ENCODE measurements at regions not wholly inside any gene's neighbourhood (a gene's known extent, or its start where the extent isn't known, plus 50 kb on each side); places are given as distances from the start of the nearest gene placed in this dataset.

DNA sequence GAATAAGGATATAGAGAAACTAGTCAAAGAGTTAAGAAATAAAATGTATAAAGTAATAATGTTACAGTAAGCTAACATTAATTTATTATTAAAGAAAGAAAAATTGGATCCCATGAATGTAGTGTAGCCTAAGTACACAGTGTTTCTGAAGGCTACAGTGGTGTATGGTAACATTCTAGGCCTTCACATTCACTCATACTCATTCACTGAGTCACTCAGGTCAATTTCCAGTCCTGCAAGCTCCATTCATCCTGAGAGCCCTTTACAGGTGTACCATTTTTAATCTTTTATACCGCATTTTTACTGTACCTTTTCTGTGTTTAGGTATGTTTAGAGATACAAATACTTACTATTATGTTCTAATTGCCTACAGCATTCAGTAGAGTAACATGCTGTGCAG lies 120.6 kb upstream of the AGA start:
- no peak for DNase-seq
- H3K36me3 Mint-ChIP-seq: no peaks in the 10 kb centered on the region
- no CpG with 5 or more reads among the region's 1 CpG for WGBS (ENCODE audit: insufficient coverage)
- no peaks in the 10 kb centered on the region for H3K4me1 Mint-ChIP-seq
- Histone ChIP-seq H3K9me3 (no peaks in the 10 kb centered on the region), H3K27ac (ENCODE audit: low read length) (no peak overlapping the region), H3K27me3 (replicated peaks in 1 of 2; ENCODE audit: control insufficient read depth in 2 of 2, extremely low read depth in 1 of 2, insufficient read depth in 2 of 2, low read length in 1 of 2) (no peaks in the 10 kb centered on the region), H3K4me3 (ENCODE audit: control insufficient read depth in 1 of 2, extremely low read depth in 1 of 2, low read length in 1 of 2) (no peak overlapping the region), H3K4me1 (ENCODE audit: control insufficient read depth in 1 of 2, extremely low read depth in 1 of 2, insufficient read depth in 2 of 2, low read length in 2 of 2) (no peaks in the 10 kb centered on the region), H3K36me3 (ENCODE audit: control insufficient read depth in 2 of 2, extremely low read depth in 1 of 2, insufficient read depth in 1 of 2, low read length in 1 of 2) (no peaks in the 10 kb centered on the region)
- H3K9me3 Mint-ChIP-seq: peaks cover 0 to 2% (median 0%) of the 10 kb centered on the region in 3 donors
- ATAC-seq (replicated peaks in 1 of 4): no peak
- CTCF ChIA-PET: no interaction called here
- H3K27ac Mint-ChIP-seq: no peak overlapping the region
- no peaks in the 10 kb centered on the region for H3K27me3 Mint-ChIP-seq
- no peak overlapping the region for H3K4me3 Mint-ChIP-seq
- POLR2A ChIA-PET: no interaction called here

DNA sequence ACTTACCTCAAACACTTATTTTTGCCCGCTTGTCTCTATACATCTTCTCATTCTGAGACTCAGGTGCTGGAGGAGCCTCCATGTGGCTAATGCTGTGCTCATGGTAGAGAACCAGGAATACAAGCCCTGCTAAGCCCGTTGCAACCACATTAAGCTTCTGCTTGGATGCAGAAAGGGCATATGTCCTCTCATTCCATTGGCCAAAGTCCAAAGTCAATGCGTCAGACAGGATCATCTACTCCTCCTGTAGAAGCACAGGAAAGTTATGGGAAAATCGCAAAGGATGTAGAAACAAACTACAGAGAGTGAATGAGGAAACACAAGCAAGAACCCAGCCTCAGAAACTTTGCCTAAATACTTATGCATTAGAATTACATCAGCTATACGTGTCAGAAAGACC lies 124.5 kb upstream of the AGA start:
- Mint-ChIP-seq H3K4me3 (no peak overlapping the region), H3K27ac (no peak overlapping the region), H3K27me3 (no peaks in the 10 kb centered on the region), H3K36me3 (no peaks in the 10 kb centered on the region), H3K9me3 (peaks cover 0 to 2% (median 0%) of the 10 kb centered on the region in 3 donors), H3K4me1 (no peaks in the 10 kb centered on the region)
- ATAC-seq (replicated peaks in 1 of 4) (no peak), DNase-seq (no peak)
- 70% methylated on average over 2 of the region's 5 CpGs for WGBS (ENCODE audit: insufficient coverage)
- Histone ChIP-seq H3K36me3 (ENCODE audit: control insufficient read depth in 2 of 2, extremely low read depth in 1 of 2, insufficient read depth in 1 of 2, low read length in 1 of 2) (no peaks in the 10 kb centered on the region), H3K4me1 (ENCODE audit: control insufficient read depth in 1 of 2, extremely low read depth in 1 of 2, insufficient read depth in 2 of 2, low read length in 2 of 2) (no peaks in the 10 kb centered on the region), H3K9me3 (no peaks in the 10 kb centered on the region), H3K4me3 (ENCODE audit: control insufficient read depth in 1 of 2, extremely low read depth in 1 of 2, low read length in 1 of 2) (no peak overlapping the region), H3K27ac (ENCODE audit: low read length) (no peak overlapping the region), H3K27me3 (replicated peaks in 1 of 2; ENCODE audit: control insufficient read depth in 2 of 2, extremely low read depth in 1 of 2, insufficient read depth in 2 of 2, low read length in 1 of 2) (no peaks in the 10 kb centered on the region)
- CTCF ChIA-PET: no interaction called here
- POLR2A ChIA-PET: no interaction called here

DNA sequence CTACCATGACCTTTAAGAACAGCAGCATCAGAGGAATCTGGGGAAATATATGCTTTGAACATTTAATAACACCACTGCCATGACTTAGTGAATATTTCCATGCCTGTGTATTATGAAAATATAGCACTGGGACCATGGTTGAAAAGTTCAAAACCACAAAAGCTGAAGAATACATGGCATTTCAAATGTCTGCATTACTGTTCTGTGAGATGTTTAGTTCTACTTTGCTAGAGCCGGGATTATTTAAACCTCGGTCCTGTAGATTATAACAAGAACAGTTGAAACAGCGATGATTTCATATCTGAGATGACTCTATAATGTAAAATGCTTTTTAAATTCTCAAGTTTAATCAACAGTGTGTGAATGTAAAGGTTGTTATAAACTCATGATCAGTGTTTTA lies 126.7 kb upstream of the AGA start:
- no peak overlapping the region for H3K4me3 ChIP-seq (ENCODE audit: control insufficient read depth in 1 of 2, extremely low read depth in 1 of 2, low read length in 1 of 2)
- no peaks in the 10 kb centered on the region for H3K36me3 Mint-ChIP-seq

DNA sequence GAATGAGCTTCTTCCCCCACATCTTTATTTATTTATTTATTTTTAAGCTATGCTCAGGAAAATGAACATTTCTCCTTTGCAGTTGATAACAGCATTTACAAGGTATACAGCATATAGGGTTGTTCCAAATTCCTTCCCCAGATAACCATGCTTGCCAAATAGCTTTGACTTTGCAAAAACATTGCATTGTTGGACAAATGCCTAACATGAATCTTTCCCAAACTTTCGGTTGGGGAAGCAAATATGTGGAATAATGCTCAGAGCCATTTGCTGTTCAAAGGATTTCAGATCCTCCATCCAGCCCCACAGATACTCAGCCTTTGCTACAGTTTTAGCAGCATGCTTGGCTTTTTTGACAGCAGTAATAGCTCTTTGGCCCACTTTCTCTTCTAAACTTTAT lies 127.2 kb upstream of the AGA start:
- no peaks in the 10 kb centered on the region for H3K4me1 Mint-ChIP-seq
- Histone ChIP-seq H3K4me1 (ENCODE audit: control insufficient read depth in 1 of 2, extremely low read depth in 1 of 2, insufficient read depth in 2 of 2, low read length in 2 of 2) (no peaks in the 10 kb centered on the region), H3K36me3 (ENCODE audit: control insufficient read depth in 2 of 2, extremely low read depth in 1 of 2, insufficient read depth in 1 of 2, low read length in 1 of 2) (no peaks in the 10 kb centered on the region), H3K27me3 (replicated peaks in 1 of 2; ENCODE audit: control insufficient read depth in 2 of 2, extremely low read depth in 1 of 2, insufficient read depth in 2 of 2, low read length in 1 of 2) (no peaks in the 10 kb centered on the region), H3K4me3 (ENCODE audit: control insufficient read depth in 1 of 2, extremely low read depth in 1 of 2, low read length in 1 of 2) (no peak overlapping the region), H3K27ac (ENCODE audit: low read length) (no peak overlapping the region), H3K9me3 (no peaks in the 10 kb centered on the region)
- DNase-seq (no peak), ATAC-seq (replicated peaks in 1 of 4) (no peak)
- H3K9me3 Mint-ChIP-seq: peaks cover 0 to 2% (median 0%) of the 10 kb centered on the region in 3 donors
- POLR2A ChIA-PET: interaction anchor here in 1 of 2 donors (0.6 to 0.7 kb wide), 2 partner anchors 36 to 106 kb away, joined by 3 read pairs; no protein-coding TSS in a partner anchor
- no peak overlapping the region for H3K27ac Mint-ChIP-seq
- CTCF ChIA-PET: interaction anchor here (0.6 kb wide), 2 partner anchors 193 to 318 kb away, joined by 3 read pairs; no protein-coding TSS in a partner anchor
- no peaks in the 10 kb centered on the region for H3K36me3 Mint-ChIP-seq
- no peaks in the 10 kb centered on the region for H3K27me3 Mint-ChIP-seq
- WGBS (ENCODE audit: insufficient coverage): 80% methylated on average over 1 of the region's 1 CpG
- no peak overlapping the region for H3K4me3 Mint-ChIP-seq

More for the DNA sequence above, 126.7 kb upstream of the AGA start:
- Mint-ChIP-seq H3K4me3 (no peak overlapping the region), H3K27ac (no peak overlapping the region), H3K27me3 (no peaks in the 10 kb centered on the region), H3K4me1 (no peaks in the 10 kb centered on the region), H3K9me3 (peaks cover 0 to 2% (median 0%) of the 10 kb centered on the region in 3 donors)
- ChIA-PET POLR2A (interaction anchor here in 1 of 2 donors (0.6 to 0.7 kb wide), 2 partner anchors 35 to 105 kb away, joined by 3 read pairs; no protein-coding TSS in a partner anchor), CTCF (interaction anchor here in 1 of 2 donors (0.6 kb wide), 1 partner anchor 193 kb away, joined by 3 read pairs; no protein-coding TSS in a partner anchor)
- Histone ChIP-seq H3K4me1 (ENCODE audit: control insufficient read depth in 1 of 2, extremely low read depth in 1 of 2, insufficient read depth in 2 of 2, low read length in 2 of 2) (no peaks in the 10 kb centered on the region), H3K27me3 (replicated peaks in 1 of 2; ENCODE audit: control insufficient read depth in 2 of 2, extremely low read depth in 1 of 2, insufficient read depth in 2 of 2, low read length in 1 of 2) (no peaks in the 10 kb centered on the region), H3K27ac (ENCODE audit: low read length) (no peak overlapping the region), H3K36me3 (ENCODE audit: control insufficient read depth in 2 of 2, extremely low read depth in 1 of 2, insufficient read depth in 1 of 2, low read length in 1 of 2) (no peaks in the 10 kb centered on the region), H3K9me3 (no peaks in the 10 kb centered on the region)
- 100% methylated on average over 1 of the region's 3 CpGs for WGBS (ENCODE audit: insufficient coverage)
- ATAC-seq (replicated peaks in 1 of 4): no peak
- no peak for DNase-seq

DNA sequence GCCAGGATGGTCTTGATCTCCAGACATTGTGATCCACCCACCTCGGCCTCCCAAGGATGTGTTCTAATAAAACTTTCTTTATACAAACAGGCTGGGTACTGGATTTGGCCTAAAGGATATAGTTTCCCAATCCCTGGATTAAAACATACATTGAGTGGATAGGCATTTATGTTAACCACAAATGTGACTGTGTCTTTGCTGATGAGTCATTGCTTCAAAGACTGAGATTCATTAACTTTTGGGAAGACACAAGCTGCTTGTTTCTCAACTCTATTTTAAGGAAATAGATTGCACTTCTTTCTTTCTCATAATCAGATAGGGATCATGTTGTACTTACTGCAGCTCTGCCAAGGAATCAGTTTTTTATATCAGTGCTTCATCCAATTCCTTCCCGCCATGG lies 131.3 kb upstream of the AGA start:
- H3K36me3 ChIP-seq (ENCODE audit: control insufficient read depth in 2 of 2, extremely low read depth in 1 of 2, insufficient read depth in 1 of 2, low read length in 1 of 2): no peaks in the 10 kb centered on the region
- H3K9me3 ChIP-seq: no peaks in the 10 kb centered on the region
- no peaks in the 10 kb centered on the region for H3K4me1 ChIP-seq (ENCODE audit: control insufficient read depth in 1 of 2, extremely low read depth in 1 of 2, insufficient read depth in 2 of 2, low read length in 2 of 2)
- no peaks in the 10 kb centered on the region for H3K27me3 ChIP-seq (replicated peaks in 1 of 2; ENCODE audit: control insufficient read depth in 2 of 2, extremely low read depth in 1 of 2, insufficient read depth in 2 of 2, low read length in 1 of 2)
- H3K9me3 Mint-ChIP-seq: no peaks in the 10 kb centered on the region
- H3K4me1 Mint-ChIP-seq: no peaks in the 10 kb centered on the region
- no peak overlapping the region for H3K27ac Mint-ChIP-seq
- no peak for DNase-seq
- no peaks in the 10 kb centered on the region for H3K27me3 Mint-ChIP-seq
- ATAC-seq (replicated peaks in 1 of 4): no peak
- H3K4me3 Mint-ChIP-seq: no peak overlapping the region
- H3K4me3 ChIP-seq (ENCODE audit: control insufficient read depth in 1 of 2, extremely low read depth in 1 of 2, low read length in 1 of 2): no peak overlapping the region
- WGBS (ENCODE audit: insufficient coverage): no CpG with 5 or more reads among the region's 2 CpGs
- ChIA-PET POLR2A (no interaction called here), CTCF (no interaction called here)
- no peaks in the 10 kb centered on the region for H3K36me3 Mint-ChIP-seq
- no peak overlapping the region for H3K27ac ChIP-seq (ENCODE audit: low read length)

DNA sequence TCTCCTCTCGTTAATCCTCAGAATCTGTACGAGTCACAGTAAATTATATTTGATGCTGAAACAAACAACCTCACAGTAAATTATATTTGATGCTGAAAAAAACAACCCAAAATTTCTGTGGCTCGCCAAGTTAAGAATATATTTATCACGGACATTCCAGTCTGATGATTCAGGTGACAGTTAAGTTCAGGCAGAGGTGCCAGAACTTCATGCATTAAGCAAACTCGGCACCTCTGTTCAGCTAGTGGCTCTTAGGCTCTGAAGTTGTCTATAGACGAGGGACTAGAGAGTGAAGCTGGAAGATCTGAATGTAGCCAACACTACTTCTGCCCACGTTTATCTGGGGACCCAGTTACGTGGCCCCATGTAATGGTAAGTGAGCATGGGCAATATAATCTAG lies 132.2 kb upstream of the AGA start:
- Mint-ChIP-seq H3K9me3 (no peaks in the 10 kb centered on the region), H3K27me3 (no peaks in the 10 kb centered on the region), H3K27ac (no peak overlapping the region), H3K4me1 (no peaks in the 10 kb centered on the region), H3K4me3 (no peak overlapping the region), H3K36me3 (no peaks in the 10 kb centered on the region)
- H3K36me3 ChIP-seq (ENCODE audit: control insufficient read depth in 2 of 2, extremely low read depth in 1 of 2, insufficient read depth in 1 of 2, low read length in 1 of 2): no peaks in the 10 kb centered on the region
- CTCF ChIA-PET: no interaction called here
- no peaks in the 10 kb centered on the region for H3K27me3 ChIP-seq (replicated peaks in 1 of 2; ENCODE audit: control insufficient read depth in 2 of 2, extremely low read depth in 1 of 2, insufficient read depth in 2 of 2, low read length in 1 of 2)
- no peaks in the 10 kb centered on the region for H3K9me3 ChIP-seq
- no peak overlapping the region for H3K27ac ChIP-seq (ENCODE audit: low read length)
- DNase-seq (no peak), ATAC-seq (replicated peaks in 1 of 4) (no peak)
- no peaks in the 10 kb centered on the region for H3K4me1 ChIP-seq (ENCODE audit: control insufficient read depth in 1 of 2, extremely low read depth in 1 of 2, insufficient read depth in 2 of 2, low read length in 2 of 2)
- WGBS (ENCODE audit: insufficient coverage): 77% methylated on average over 4 of the region's 8 CpGs
- H3K4me3 ChIP-seq (ENCODE audit: control insufficient read depth in 1 of 2, extremely low read depth in 1 of 2, low read length in 1 of 2): no peak overlapping the region
- POLR2A ChIA-PET: no interaction called here

DNA sequence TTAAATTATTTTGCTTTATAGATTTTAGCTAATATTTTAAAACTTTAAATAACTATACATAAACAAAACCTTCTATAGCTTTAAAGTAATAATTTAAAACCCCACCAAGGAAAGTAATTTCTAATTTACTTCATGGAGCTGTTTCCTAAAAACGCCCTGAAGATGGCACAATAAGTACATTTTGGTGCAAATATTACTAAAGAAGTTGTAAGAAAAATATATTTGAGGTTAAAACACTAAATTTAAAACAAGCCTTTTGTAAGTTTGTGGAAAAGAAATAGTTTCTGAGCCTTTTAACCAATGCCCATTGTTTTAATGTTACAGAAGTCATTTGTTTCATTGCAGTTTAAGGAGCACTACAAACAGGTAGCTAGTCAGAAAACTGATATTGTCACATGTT lies 137.4 kb upstream of the AGA start:
- no peaks in the 10 kb centered on the region for H3K9me3 ChIP-seq
- H3K27me3 ChIP-seq (replicated peaks in 1 of 2; ENCODE audit: control insufficient read depth in 2 of 2, extremely low read depth in 1 of 2, insufficient read depth in 2 of 2, low read length in 1 of 2): no peaks in the 10 kb centered on the region
- DNase-seq (no peak), ATAC-seq (replicated peaks in 1 of 4) (no peak)
- ChIA-PET POLR2A (interaction anchor here in 1 of 2 donors (0.6 kb wide), 1 partner anchor 26 kb away, joined by 3 read pairs; no protein-coding TSS in a partner anchor), CTCF (no interaction called here)
- no peaks in the 10 kb centered on the region for H3K4me1 ChIP-seq (ENCODE audit: control insufficient read depth in 1 of 2, extremely low read depth in 1 of 2, insufficient read depth in 2 of 2, low read length in 2 of 2)
- H3K27ac ChIP-seq (ENCODE audit: low read length): no peak overlapping the region
- H3K4me1 Mint-ChIP-seq: no peaks in the 10 kb centered on the region
- WGBS (ENCODE audit: insufficient coverage): no CpG with 5 or more reads among the region's 1 CpG
- H3K36me3 ChIP-seq (ENCODE audit: control insufficient read depth in 2 of 2, extremely low read depth in 1 of 2, insufficient read depth in 1 of 2, low read length in 1 of 2): no peaks in the 10 kb centered on the region
- no peak overlapping the region for H3K4me3 Mint-ChIP-seq
- no peaks in the 10 kb centered on the region for H3K27me3 Mint-ChIP-seq
- H3K27ac Mint-ChIP-seq: no peak overlapping the region
- H3K9me3 Mint-ChIP-seq: no peaks in the 10 kb centered on the region
- no peak overlapping the region for H3K4me3 ChIP-seq (ENCODE audit: control insufficient read depth in 1 of 2, extremely low read depth in 1 of 2, low read length in 1 of 2)
- H3K36me3 Mint-ChIP-seq: no peaks in the 10 kb centered on the region
